Fibroblast of lung (primary cell): ENCODE measurements at regions not wholly inside any gene's neighbourhood (a gene's known extent, or its start where the extent isn't known, plus 50 kb on each side); places are given as distances from the start of the nearest gene placed in this dataset.

Experiments used
- CTCF ChIP-seq, 2 donors: IDR thresholded peaks in 1 of 2; conservative IDR thresholded peaks in 1 of 2; 1 replicate in 1 of 2; 2 replicates in 1 of 2; pipeline ENCODE4 v1.5.1; 2011 to 2012; ENCODE audit warnings: low read length in 2 of 2, control low read depth in 1 of 2, inconsistent platforms in 1 of 2, low read depth in 1 of 2, mild to moderate bottlenecking in 1 of 2
- EZH2 ChIP-seq: IDR thresholded peaks from 2 replicates; pipeline ENCODE4 v1.5.1; 2012; ENCODE audit warnings: low read length, control low read depth, mild to moderate bottlenecking; ENCODE audit errors: missing control alignments

- TF ChIP-seq CTCF (conservative IDR thresholded peaks at IDR 0.05 in 1 of 2, IDR thresholded peaks at IDR 0.05 in 1 of 2; ENCODE audit: low read depth in 1 of 2, low read length in 2 of 2) (no peak), EZH2 (no peak)
Measured at GRCh38 chr21:33121715-33122475, 52.0 kb downstream of the OLIG1 start.
